ENCODE measurements at regions not wholly inside any gene's neighbourhood (a gene's known extent, or its start where the extent isn't known, plus 50 kb on each side); places are given as distances from the start of the nearest gene placed in this dataset.

DNA sequence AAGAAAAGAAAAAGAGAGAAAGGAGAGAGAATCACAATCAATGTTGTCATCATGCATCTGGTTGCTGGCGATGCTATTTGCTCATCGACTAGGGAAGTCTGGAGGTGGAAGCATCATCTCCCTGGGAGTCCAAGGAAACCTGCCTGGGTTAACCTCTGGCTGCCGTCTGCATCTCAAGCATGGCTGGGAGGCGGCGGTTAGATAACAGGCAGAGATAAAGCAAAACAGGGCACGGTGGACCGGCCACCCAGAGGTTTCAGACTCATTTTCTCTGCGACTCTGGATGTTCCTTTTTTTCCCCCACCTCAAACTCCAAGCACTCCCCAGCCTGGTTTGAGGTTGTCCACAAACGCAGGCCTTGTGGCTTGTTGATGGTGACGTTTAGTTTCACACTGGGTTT is 161.2 kb downstream of the ENGASE start:
- TF ChIP-seq POLR2AphosphoS5 (IDR thresholded peaks at IDR 0.05) = no peak
- TF ChIP-seq, protein P1, sequence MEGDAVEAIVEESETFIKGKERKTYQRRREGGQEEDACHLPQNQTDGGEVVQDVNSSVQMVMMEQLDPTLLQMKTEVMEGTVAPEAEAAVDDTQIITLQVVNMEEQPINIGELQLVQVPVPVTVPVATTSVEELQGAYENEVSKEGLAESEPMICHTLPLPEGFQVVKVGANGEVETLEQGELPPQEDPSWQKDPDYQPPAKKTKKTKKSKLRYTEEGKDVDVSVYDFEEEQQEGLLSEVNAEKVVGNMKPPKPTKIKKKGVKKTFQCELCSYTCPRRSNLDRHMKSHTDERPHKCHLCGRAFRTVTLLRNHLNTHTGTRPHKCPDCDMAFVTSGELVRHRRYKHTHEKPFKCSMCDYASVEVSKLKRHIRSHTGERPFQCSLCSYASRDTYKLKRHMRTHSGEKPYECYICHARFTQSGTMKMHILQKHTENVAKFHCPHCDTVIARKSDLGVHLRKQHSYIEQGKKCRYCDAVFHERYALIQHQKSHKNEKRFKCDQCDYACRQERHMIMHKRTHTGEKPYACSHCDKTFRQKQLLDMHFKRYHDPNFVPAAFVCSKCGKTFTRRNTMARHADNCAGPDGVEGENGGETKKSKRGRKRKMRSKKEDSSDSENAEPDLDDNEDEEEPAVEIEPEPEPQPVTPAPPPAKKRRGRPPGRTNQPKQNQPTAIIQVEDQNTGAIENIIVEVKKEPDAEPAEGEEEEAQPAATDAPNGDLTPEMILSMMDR (IDR thresholded peaks at IDR 0.05) = no peak
- no peak for TF ChIP-seq POLR2A (IDR thresholded peaks at IDR 0.05)

Measured in breast epithelium (tissue), 3 donors.